Naive thymus-derived CD4-positive, alpha-beta T cell (primary cell): ENCODE measurements at regions not wholly inside any gene's neighbourhood (a gene's known extent, or its start where the extent isn't known, plus 50 kb on each side); places are given as distances from the start of the nearest gene placed in this dataset.

Experiments used
- ATAC-seq: fragments of 150-1000 bp; cut with Tn5 transposase; 2 replicates; pipeline ENCODE4 v1.10.0; 2021; ENCODE audit warnings: mild to moderate bottlenecking, moderate library complexity
- CTCF ChIA-PET: fragments of 350-600 bp; sonication (Branson Sonifier 250); formaldehyde crosslinking; loops from one replicate; lab custom pipeline; 2021; ENCODE audit warnings: antibody characterized with exemption; lab: Charles Lee
- POLR2A ChIA-PET: fragments of 350-600 bp; sonication (Branson Sonifier 250); formaldehyde crosslinking; loops from one replicate; lab custom pipeline; 2021; ENCODE audit warnings: antibody characterized with exemption, inconsistent platforms; lab: Charles Lee
- DNase-seq, 9 donors: peaks; one replicate each; pipeline versions ENCODE4 v3.0.0 to v3.0.0-alpha.2; 2020 to 2022; ENCODE audit warnings: mixed read lengths in 1 of 9
- H3K27ac ChIP-seq: one replicate; pipeline ENCODE4 v1.7.0; 2013; ENCODE audit warnings: mild to moderate bottlenecking, low read depth, low read length, moderate library complexity
- H3K27me3 ChIP-seq, 2 donors: one replicate each; pipeline ENCODE4 v1.7.0; 2013; ENCODE audit warnings: low read length in 2 of 2, mild to moderate bottlenecking in 2 of 2, moderate library complexity in 2 of 2; ENCODE audit not compliant: control insufficient read depth in 2 of 2, insufficient read depth in 2 of 2
- H3K36me3 ChIP-seq, 3 experiments: 1 replicate in 2 of 3; 2 replicates in 1 of 3; pipeline ENCODE4 v1.7.0; 2013; ENCODE audit warnings: low read length in 3 of 3, mild to moderate bottlenecking in 3 of 3, moderate library complexity in 1 of 3; ENCODE audit not compliant: insufficient read depth in 3 of 3, control insufficient read depth in 2 of 3
- H3K4me1 ChIP-seq, 2 donors: one replicate each; pipeline ENCODE4 v1.7.0; 2013; ENCODE audit warnings: low read length in 2 of 2, mild to moderate bottlenecking in 2 of 2, moderate library complexity in 1 of 2; ENCODE audit not compliant: control insufficient read depth in 2 of 2, insufficient read depth in 2 of 2
- H3K4me3 ChIP-seq: 2 replicates; pipeline ENCODE4 v1.7.0; 2013; ENCODE audit warnings: mild to moderate bottlenecking, low read length
- H3K9me3 ChIP-seq, 3 experiments: 1 replicate in 2 of 3; 2 replicates in 1 of 3; pipeline ENCODE4 v1.7.0; 2013; ENCODE audit warnings: low read length in 3 of 3; ENCODE audit not compliant: control insufficient read depth in 2 of 3
- H3K27ac Mint-ChIP-seq, 9 donors: one replicate each; pipeline ENCODE4 v1.8.0; 2020 to 2022; ENCODE audit warnings: mixed read lengths in 9 of 9, mild to moderate bottlenecking in 8 of 9, moderate library complexity in 5 of 9, inconsistent platforms in 2 of 9
- H3K27me3 Mint-ChIP-seq, 5 donors: one replicate each; pipeline ENCODE4 v1.8.0; 2021 to 2022; ENCODE audit warnings: mixed read lengths in 5 of 5, mild to moderate bottlenecking in 1 of 5
- H3K36me3 Mint-ChIP-seq, 5 donors: one replicate each; pipeline ENCODE4 v1.8.0; 2020 to 2022; ENCODE audit warnings: mixed read lengths in 5 of 5, mild to moderate bottlenecking in 3 of 5, inconsistent platforms in 1 of 5
- H3K4me1 Mint-ChIP-seq, 7 donors: one replicate each; pipeline ENCODE4 v1.8.0; 2020 to 2022; ENCODE audit warnings: mixed read lengths in 7 of 7, mild to moderate bottlenecking in 3 of 7, inconsistent platforms in 1 of 7
- H3K4me3 Mint-ChIP-seq, 10 donors: one replicate each; pipeline ENCODE4 v1.8.0; 2020 to 2022; ENCODE audit warnings: mild to moderate bottlenecking in 10 of 10, mixed read lengths in 10 of 10, moderate library complexity in 6 of 10, inconsistent platforms in 2 of 10
- H3K9me3 Mint-ChIP-seq, 11 donors: one replicate each; pipeline ENCODE4 v1.8.0; 2020 to 2022; ENCODE audit warnings: mixed read lengths in 11 of 11, mild to moderate bottlenecking in 4 of 11, inconsistent platforms in 1 of 11, moderate library complexity in 1 of 11
- intact Hi-C, 2 donors: fragments of 100-400 bp; cut with micrococcal nuclease; formaldehyde crosslinking; loops; one replicate each; pipeline ENCODE4 v1.15.1; 2023

GRCh38 chr4:56187688-56188087 is 199.6 kb downstream of the AASDH start:
- H3K4me3 Mint-ChIP-seq: no peak overlapping the region
- no peak overlapping the region for H3K27ac Mint-ChIP-seq
- CTCF ChIA-PET: no interaction called here
- Histone ChIP-seq H3K4me3 (no peak overlapping the region), H3K36me3 (no peaks in the 10 kb centered on the region), H3K27me3 (no peaks in the 10 kb centered on the region), H3K27ac (no peak overlapping the region), H3K9me3 (no peaks in the 10 kb centered on the region), H3K4me1 (no peaks in the 10 kb centered on the region)
- H3K4me1 Mint-ChIP-seq: peaks cover 0 to 12% (median 0%) of the 10 kb centered on the region in 7 donors
- intact Hi-C loops: no loop called here
- peaks cover 0 to 7% (median 0%) of the 10 kb centered on the region in 5 donors for H3K27me3 Mint-ChIP-seq
- peaks cover 0 to 12% (median 2%) of the 10 kb centered on the region in 11 donors for H3K9me3 Mint-ChIP-seq
- POLR2A ChIA-PET: no interaction called here
- ATAC-seq (no peak), DNase-seq (no peak)
- H3K36me3 Mint-ChIP-seq: peaks cover 0 to 3% (median 0%) of the 10 kb centered on the region in 5 donors

- CTCF ChIA-PET: no interaction called here
- H3K9me3 Mint-ChIP-seq: peaks cover 0 to 12% (median 2%) of the 10 kb centered on the region in 11 donors
- Histone ChIP-seq H3K4me3 (no peak overlapping the region), H3K27ac (no peak overlapping the region), H3K4me1 (no peaks in the 10 kb centered on the region), H3K9me3 (no peaks in the 10 kb centered on the region), H3K27me3 (no peaks in the 10 kb centered on the region), H3K36me3 (no peaks in the 10 kb centered on the region)
- no peak overlapping the region for H3K4me3 Mint-ChIP-seq
- peaks cover 0 to 17% (median 0%) of the 10 kb centered on the region in 7 donors for H3K4me1 Mint-ChIP-seq
- ATAC-seq (no peak), DNase-seq (no peak)
- H3K27me3 Mint-ChIP-seq: peaks cover 0 to 7% (median 0%) of the 10 kb centered on the region in 5 donors
- H3K27ac Mint-ChIP-seq: no peak overlapping the region
- POLR2A ChIA-PET: no interaction called here
- intact Hi-C loops: no loop called here
- peaks cover 0 to 3% (median 0%) of the 10 kb centered on the region in 5 donors for H3K36me3 Mint-ChIP-seq
Measured at GRCh38 chr4:56186808-56187523, 200.3 kb downstream of the AASDH start.

- ChIA-PET POLR2A (no interaction called here), CTCF (no interaction called here)
- intact Hi-C loops: no loop called here
- no peak overlapping the region for H3K4me3 ChIP-seq
- H3K27me3 ChIP-seq: no peaks in the 10 kb centered on the region
- no peaks in the 10 kb centered on the region for H3K9me3 ChIP-seq
- H3K9me3 Mint-ChIP-seq: peaks cover 0 to 5% (median 0%) of the 10 kb centered on the region in 11 donors
- DNase-seq (no peak), ATAC-seq (no peak)
- no peaks in the 10 kb centered on the region for H3K36me3 Mint-ChIP-seq
- H3K27ac Mint-ChIP-seq: no peak overlapping the region
- H3K27me3 Mint-ChIP-seq: peaks cover 0 to 2% (median 0%) of the 10 kb centered on the region in 5 donors
- H3K27ac ChIP-seq: no peak overlapping the region
- H3K4me1 Mint-ChIP-seq: peaks cover 0 to 28% (median 9%) of the 10 kb centered on the region in 7 donors
- no peaks in the 10 kb centered on the region for H3K36me3 ChIP-seq
- H3K4me3 Mint-ChIP-seq: no peak overlapping the region
- H3K4me1 ChIP-seq: no peaks in the 10 kb centered on the region
Measured at GRCh38 chr4:56185901-56186300, 201.4 kb downstream of the AASDH start.

- intact Hi-C loops: no loop called here
- no peak for ATAC-seq
- Histone ChIP-seq H3K4me3 (no peak overlapping the region), H3K27me3 (no peaks in the 10 kb centered on the region), H3K9me3 (no peaks in the 10 kb centered on the region), H3K27ac (no peak overlapping the region), H3K4me1 (no peaks in the 10 kb centered on the region), H3K36me3 (no peaks in the 10 kb centered on the region)
- H3K27me3 Mint-ChIP-seq: peaks cover 0 to 4% (median 3%) of the 10 kb centered on the region in 5 donors
- CTCF ChIA-PET: no interaction called here
- no peaks in the 10 kb centered on the region for H3K36me3 Mint-ChIP-seq
- no peak overlapping the region for H3K27ac Mint-ChIP-seq
- POLR2A ChIA-PET: no interaction called here
- no peaks in the 10 kb centered on the region for H3K9me3 Mint-ChIP-seq
- no peak overlapping the region for H3K4me3 Mint-ChIP-seq
- no peak for DNase-seq
- peaks cover 0 to 32% (median 11%) of the 10 kb centered on the region in 7 donors for H3K4me1 Mint-ChIP-seq
Measured at GRCh38 chr4:56184214-56184613, 203.1 kb downstream of the AASDH start.

GRCh38 chr4:56183344-56183959 is 203.8 kb downstream of the AASDH start:
- H3K27ac ChIP-seq: no peak overlapping the region
- peaks cover 0 to 32% (median 11%) of the 10 kb centered on the region in 7 donors for H3K4me1 Mint-ChIP-seq
- ATAC-seq (no peak), DNase-seq (no peak)
- ChIA-PET CTCF (interaction anchor here (0.7 kb wide), 1 partner anchor 220 kb away, joined by 3 read pairs; no protein-coding TSS in a partner anchor), POLR2A (no interaction called here)
- no peak overlapping the region for H3K4me3 Mint-ChIP-seq
- no peaks in the 10 kb centered on the region for H3K4me1 ChIP-seq
- H3K27me3 ChIP-seq: no peaks in the 10 kb centered on the region
- H3K4me3 ChIP-seq: no peak overlapping the region
- H3K36me3 Mint-ChIP-seq: no peaks in the 10 kb centered on the region
- intact Hi-C loops: no loop called here
- no peak overlapping the region for H3K27ac Mint-ChIP-seq
- no peaks in the 10 kb centered on the region for H3K36me3 ChIP-seq
- peaks cover 0 to 9% (median 4%) of the 10 kb centered on the region in 5 donors for H3K27me3 Mint-ChIP-seq
- H3K9me3 Mint-ChIP-seq: no peaks in the 10 kb centered on the region
- H3K9me3 ChIP-seq: no peaks in the 10 kb centered on the region

- H3K36me3 Mint-ChIP-seq: no peaks in the 10 kb centered on the region
Measured at GRCh38 chr4:56182356-56182755, 204.9 kb downstream of the AASDH start.

More at GRCh38 chr4:56182356-56182755, 204.9 kb downstream of the AASDH start:
- Histone ChIP-seq H3K36me3 (no peaks in the 10 kb centered on the region), H3K27me3 (no peaks in the 10 kb centered on the region), H3K27ac (no peak overlapping the region), H3K9me3 (no peaks in the 10 kb centered on the region), H3K4me3 (no peak overlapping the region), H3K4me1 (no peaks in the 10 kb centered on the region)
- POLR2A ChIA-PET: no interaction called here
- Mint-ChIP-seq H3K4me1 (peaks cover 0 to 32% (median 11%) of the 10 kb centered on the region in 7 donors), H3K27me3 (peaks cover 0 to 18% (median 4%) of the 10 kb centered on the region in 5 donors), H3K9me3 (peaks cover 0 to 7% (median 1%) of the 10 kb centered on the region in 11 donors), H3K27ac (peak overlapping the region in 1 of 9 donors; percentile 28), H3K4me3 (no peak overlapping the region)
- no peak for ATAC-seq
- no peak for DNase-seq
- intact Hi-C loops: no loop called here
- CTCF ChIA-PET: no interaction called here
